B cell (primary cell): ENCODE measurements at regions not wholly inside any gene's neighbourhood (a gene's known extent, or its start where the extent isn't known, plus 50 kb on each side); places are given as distances from the start of the nearest gene placed in this dataset.

ENCODE experiments used
- ATAC-seq: fragments of 200-7000 bp; cut with Tn5 transposase; one replicate; pipeline ENCODE4 v1.10.0; 2021; ENCODE audit warnings: low read depth, mild to moderate bottlenecking, moderate number of reproducible peaks, moderate library complexity
- CTCF ChIA-PET: fragments of 350-600 bp; sonication (Branson Sonifier 250); formaldehyde crosslinking; loops from one replicate; lab custom pipeline; 2021; ENCODE audit warnings: antibody characterized with exemption, inconsistent platforms; lab: Charles Lee
- POLR2A ChIA-PET: fragments of 350-600 bp; sonication (Branson Sonifier 250); formaldehyde crosslinking; loops from one replicate; lab custom pipeline; 2021; ENCODE audit warnings: antibody characterized with exemption; lab: Charles Lee
- DNase-seq: peaks from one replicate; pipeline ENCODE4 v3.0.0; 2013
- H2AFZ ChIP-seq: 2 replicates; pipeline ENCODE4 v1.6.1; 2012; ENCODE audit warnings: mild to moderate bottlenecking, low read depth, low read length; ENCODE audit not compliant: insufficient read depth, poor library complexity, severe bottlenecking
- H3K27ac ChIP-seq, 2 donors: 1 replicate in 1 of 2; 2 replicates in 1 of 2; pipeline ENCODE4 v1.5.1; 2012 to 2013; ENCODE audit warnings: low read length in 2 of 2, mild to moderate bottlenecking in 2 of 2, moderate library complexity in 1 of 2
- H3K27me3 ChIP-seq, 4 experiments: fragments of 200-600 bp in 1 of 4; sonication (generic) in 1 of 4; replicated peaks in 1 of 4; 1 replicate in 2 of 4; 2 replicates in 2 of 4; pipeline versions ENCODE4 v1.6.1 to v1.7.0; 2013 to 2016; ENCODE audit warnings: low read length in 3 of 4, mild to moderate bottlenecking in 2 of 4, mixed read lengths in 1 of 4, moderate library complexity in 1 of 4; ENCODE audit not compliant: insufficient read depth in 4 of 4, control insufficient read depth in 3 of 4; ENCODE audit errors: control extremely low read depth in 1 of 4
- H3K36me3 ChIP-seq, 2 experiments: replicated peaks in 1 of 2; 1 replicate in 1 of 2; 2 replicates in 1 of 2; pipeline versions ENCODE4 v1.6.1 to v1.7.1; 2013; ENCODE audit warnings: low read length in 1 of 2; ENCODE audit not compliant: insufficient read depth in 2 of 2, control insufficient read depth in 1 of 2; ENCODE audit errors: control extremely low read depth in 1 of 2, extremely low read depth in 1 of 2
- H3K4me1 ChIP-seq, 2 donors: fragments of 200-600 bp in 1 of 2; sonication (generic) in 1 of 2; 1 replicate in 1 of 2; 2 replicates in 1 of 2; pipeline versions ENCODE4 v1.5.1 to v1.6.1; 2013 to 2017; ENCODE audit warnings: low read length in 2 of 2; ENCODE audit not compliant: control insufficient read depth in 2 of 2, insufficient read depth in 2 of 2
- H3K4me2 ChIP-seq: replicated peaks from 2 replicates; pipeline ENCODE3; 2012; ENCODE audit warnings: mild to moderate bottlenecking, low read depth, low read length; ENCODE audit not compliant: poor library complexity, severe bottlenecking
- H3K4me3 ChIP-seq, 5 experiments: fragments of 200-600 bp in 1 of 5; sonication (generic) in 1 of 5; 1 replicate in 3 of 5; 2 replicates in 2 of 5; pipeline versions ENCODE4 v1.5.1 to v1.7.0; 2011 to 2016; ENCODE audit warnings: low read length in 4 of 5, mild to moderate bottlenecking in 4 of 5, low read depth in 2 of 5, control low read depth in 1 of 5, moderate library complexity in 1 of 5; ENCODE audit not compliant: insufficient read depth in 1 of 5; ENCODE audit errors: control extremely low read depth in 1 of 5, extremely low read depth in 1 of 5
- H3K79me2 ChIP-seq: fragments of 200-600 bp; sonication (generic); one replicate; pipeline ENCODE4 v1.6.0; 2016; ENCODE audit warnings: low read length; ENCODE audit not compliant: control insufficient read depth, insufficient read depth
- H3K9ac ChIP-seq: fragments of 200-600 bp; sonication (generic); 2 replicates; pipeline ENCODE4 v1.6.1; 2017; ENCODE audit warnings: mild to moderate bottlenecking, low read length, moderate library complexity
- H3K9me3 ChIP-seq, 3 donors: one replicate each; pipeline versions ENCODE4 v1.6.1 to v1.7.1; 2013; ENCODE audit warnings: low read length in 2 of 3; ENCODE audit not compliant: control insufficient read depth in 2 of 3, insufficient read depth in 1 of 3; ENCODE audit errors: control extremely low read depth in 1 of 3
- H4K20me1 ChIP-seq: 2 replicates; pipeline ENCODE4 v1.6.0; 2012; ENCODE audit warnings: mild to moderate bottlenecking, low read length; ENCODE audit not compliant: insufficient read depth, control insufficient read depth, poor library complexity, severe bottlenecking
- H3K27ac Mint-ChIP-seq: one replicate; pipeline ENCODE4 v1.8.0; 2021; ENCODE audit warnings: mixed read lengths
- H3K27me3 Mint-ChIP-seq: one replicate; pipeline ENCODE4 v1.8.0; 2021; ENCODE audit warnings: mixed read lengths
- H3K4me1 Mint-ChIP-seq: one replicate; pipeline ENCODE4 v1.8.0; 2021; ENCODE audit warnings: mixed read lengths
- H3K4me3 Mint-ChIP-seq: one replicate; pipeline ENCODE4 v1.8.0; 2021; ENCODE audit warnings: mixed read lengths
- H3K9me3 Mint-ChIP-seq: one replicate; pipeline ENCODE4 v1.8.0; 2022; ENCODE audit warnings: mixed read lengths; ENCODE audit not compliant: insufficient read depth
- EZH2 ChIP-seq: IDR thresholded peaks from 2 replicates; pipeline ENCODE4 v1.6.1; 2012; ENCODE audit warnings: borderline replicate concordance, low read depth, mild to moderate bottlenecking, moderate library complexity, low read length; ENCODE audit not compliant: insufficient read depth, poor library complexity, severe bottlenecking
- WGBS: methylation state at CpG from one replicate; pipeline ENCODE4 v1.1.5; 2013; ENCODE audit warnings: missing lambda C conversion rate; ENCODE audit not compliant: insufficient coverage; 5-methylcytosine and 5-hydroxymethylcytosine counted together
- intact Hi-C: fragments of 100-400 bp; cut with micrococcal nuclease; formaldehyde crosslinking; loops from one replicate; pipeline ENCODE4 v1.10.0; 2022
- TF ChIP-seq, protein P1 (sequence below): fragments of 200-600 bp; IDR thresholded peaks from one replicate; pipeline ENCODE4 v1.8.0; 2022; ENCODE audit warnings: antibody characterized with exemption, mild to moderate bottlenecking

DNA sequence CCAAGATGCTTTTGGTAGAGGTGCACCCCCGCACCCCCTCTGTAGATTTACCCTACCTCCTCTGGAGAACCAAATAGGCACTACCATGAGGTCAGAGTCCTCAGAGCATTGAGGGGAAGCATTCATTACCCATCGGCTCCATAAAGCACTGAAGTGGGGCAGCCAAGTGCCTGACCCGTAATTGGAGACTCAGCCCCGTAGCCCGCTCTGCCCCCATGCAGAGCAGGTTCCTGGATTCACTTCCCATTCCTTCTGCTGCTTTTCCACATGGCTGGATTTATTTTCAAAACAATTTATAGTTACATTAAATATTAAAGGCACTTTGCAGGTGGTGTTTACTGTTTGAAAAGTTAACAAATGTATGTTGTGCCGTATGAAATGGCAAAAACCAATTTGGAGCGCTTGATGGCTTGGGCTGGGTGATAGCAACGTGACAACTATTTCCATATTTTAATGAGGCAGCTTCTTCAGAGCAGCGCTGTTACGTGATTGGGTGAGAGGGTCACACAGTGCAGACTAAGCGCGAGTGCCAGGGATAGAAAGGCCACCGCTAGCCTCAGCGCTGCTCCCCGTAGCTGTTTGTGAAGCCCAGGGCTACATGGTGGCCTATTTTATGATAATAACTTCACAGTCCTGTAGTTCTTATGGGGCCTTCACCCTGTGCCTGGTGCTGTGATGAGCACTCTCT lies 373.8 kb upstream of the PROK2 start:
- 86% methylated on average over 10 of the region's 15 CpGs for WGBS
- no peaks in the 10 kb centered on the region for H3K79me2 ChIP-seq
- CTCF ChIA-PET, result interaction anchor here (1.0 kb wide), 1 partner anchor 56 kb away, joined by 3 read pairs; no protein-coding TSS in a partner anchor

More for the DNA sequence above, 373.8 kb upstream of the PROK2 start:
- Mint-ChIP-seq H3K9me3 (peaks cover 2% of the 10 kb centered on the region), H3K27me3 (peaks cover 3% of the 10 kb centered on the region), H3K27ac (no peak overlapping the region), H3K4me1 (peaks cover 39% of the 10 kb centered on the region), H3K4me3 (no peak overlapping the region)
- H4K20me1 ChIP-seq, result no peaks in the 10 kb centered on the region
- ATAC-seq (no peak), DNase-seq (no peak)
- H3K9me3 ChIP-seq, result peaks cover 0 to 9% (median 4%) of the 10 kb centered on the region in 3 donors
- H3K4me3 ChIP-seq, result no peak overlapping the region
- H3K36me3 ChIP-seq, result no peaks in the 10 kb centered on the region
- H3K27me3 ChIP-seq, result peaks cover 0 to 3% (median 1%) of the 10 kb centered on the region in 4 experiments
- intact Hi-C loops, result no loop called here
- no peak overlapping the region for H3K9ac ChIP-seq
- POLR2A ChIA-PET, result no interaction called here
- no peak overlapping the region for H3K27ac ChIP-seq
- no peak for TF ChIP-seq EZH2
- TF ChIP-seq, protein P1, sequence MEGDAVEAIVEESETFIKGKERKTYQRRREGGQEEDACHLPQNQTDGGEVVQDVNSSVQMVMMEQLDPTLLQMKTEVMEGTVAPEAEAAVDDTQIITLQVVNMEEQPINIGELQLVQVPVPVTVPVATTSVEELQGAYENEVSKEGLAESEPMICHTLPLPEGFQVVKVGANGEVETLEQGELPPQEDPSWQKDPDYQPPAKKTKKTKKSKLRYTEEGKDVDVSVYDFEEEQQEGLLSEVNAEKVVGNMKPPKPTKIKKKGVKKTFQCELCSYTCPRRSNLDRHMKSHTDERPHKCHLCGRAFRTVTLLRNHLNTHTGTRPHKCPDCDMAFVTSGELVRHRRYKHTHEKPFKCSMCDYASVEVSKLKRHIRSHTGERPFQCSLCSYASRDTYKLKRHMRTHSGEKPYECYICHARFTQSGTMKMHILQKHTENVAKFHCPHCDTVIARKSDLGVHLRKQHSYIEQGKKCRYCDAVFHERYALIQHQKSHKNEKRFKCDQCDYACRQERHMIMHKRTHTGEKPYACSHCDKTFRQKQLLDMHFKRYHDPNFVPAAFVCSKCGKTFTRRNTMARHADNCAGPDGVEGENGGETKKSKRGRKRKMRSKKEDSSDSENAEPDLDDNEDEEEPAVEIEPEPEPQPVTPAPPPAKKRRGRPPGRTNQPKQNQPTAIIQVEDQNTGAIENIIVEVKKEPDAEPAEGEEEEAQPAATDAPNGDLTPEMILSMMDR, result no peak
- H3K4me2 ChIP-seq, result peak overlapping the region; percentile 39
- no peak overlapping the region for H2AFZ ChIP-seq
- H3K4me1 ChIP-seq, result peaks cover 38 to 42% of the 10 kb centered on the region in 2 donors
